MCF 10A (cell line): ENCODE measurements at regions not wholly inside any gene's neighbourhood (a gene's known extent, or its start where the extent isn't known, plus 50 kb on each side); places are given as distances from the start of the nearest gene placed in this dataset.
A peak's percentile ranks its signal among the peaks of the same experiment; 100 is the strongest.
"Not testable (repeated sequence)": the region's sequence is repeated elsewhere in the genome, so short reads cannot be mapped to it uniquely, and the experiment has no call there.

Experiments used
- BruUV-seq: library from RNA; stranded (reverse); fragments of 400-500 nt; replicated peaks from 2 replicates; lab custom pipeline; 2021; lab: Mats Ljungman, UMichigan
- CTCF ChIA-PET: fragments of 300-600 bp; sonication (Branson Sonifier 250); formaldehyde crosslinking; extraction: SDS; loops from one replicate; lab custom pipeline; 2021; ENCODE audit warnings: antibody characterized with exemption, inconsistent platforms; lab: Yijun Ruan, JAX
- POLR2A ChIA-PET: fragments of 300-600, 350-650 bp; sonication (Branson Sonifier 250); formaldehyde crosslinking; extraction: SDS; loops from one replicate; lab custom pipeline; 2020; ENCODE audit warnings: antibody characterized with exemption, inconsistent platforms; lab: Yijun Ruan, JAX
- DNase-seq: peaks from one replicate; pipeline ENCODE4 v3.0.0-alpha.2; 2018; ENCODE audit not compliant: unreplicated experiment
- H3K27ac Mint-ChIP-seq: one replicate; pipeline ENCODE4 v1.8.0; 2022; ENCODE audit warnings: mild to moderate bottlenecking, low read depth, mixed read lengths; ENCODE audit not compliant: unreplicated experiment
- H3K27me3 Mint-ChIP-seq: one replicate; pipeline ENCODE4 v1.8.0; 2022; ENCODE audit warnings: mixed read lengths; ENCODE audit not compliant: insufficient read depth, unreplicated experiment
- H3K36me3 Mint-ChIP-seq: one replicate; pipeline ENCODE4 v1.8.0; 2022; ENCODE audit warnings: mild to moderate bottlenecking, moderate library complexity, mixed read lengths; ENCODE audit not compliant: insufficient read depth, unreplicated experiment
- H3K4me1 Mint-ChIP-seq: one replicate; pipeline ENCODE4 v1.8.0; 2022; ENCODE audit warnings: mixed read lengths; ENCODE audit not compliant: insufficient read depth, unreplicated experiment
- H3K4me3 Mint-ChIP-seq: one replicate; pipeline ENCODE4 v1.8.0; 2022; ENCODE audit warnings: mild to moderate bottlenecking, moderate library complexity, mixed read lengths; ENCODE audit not compliant: unreplicated experiment
- H3K9me3 Mint-ChIP-seq: one replicate; pipeline ENCODE4 v1.8.0; 2022; ENCODE audit warnings: mixed read lengths; ENCODE audit not compliant: unreplicated experiment
- CTCF ChIP-seq: fragments of 200-600 bp; IDR thresholded peaks from one replicate; pipeline ENCODE4 v1.8.0; 2022; ENCODE audit warnings: antibody characterized with exemption, mild to moderate bottlenecking; ENCODE audit not compliant: unreplicated experiment
- intact Hi-C: fragments of 100-400 bp; cut with micrococcal nuclease; formaldehyde crosslinking; loops from 2 replicates; pipeline ENCODE4 v1.14.1; 2022

DNA sequence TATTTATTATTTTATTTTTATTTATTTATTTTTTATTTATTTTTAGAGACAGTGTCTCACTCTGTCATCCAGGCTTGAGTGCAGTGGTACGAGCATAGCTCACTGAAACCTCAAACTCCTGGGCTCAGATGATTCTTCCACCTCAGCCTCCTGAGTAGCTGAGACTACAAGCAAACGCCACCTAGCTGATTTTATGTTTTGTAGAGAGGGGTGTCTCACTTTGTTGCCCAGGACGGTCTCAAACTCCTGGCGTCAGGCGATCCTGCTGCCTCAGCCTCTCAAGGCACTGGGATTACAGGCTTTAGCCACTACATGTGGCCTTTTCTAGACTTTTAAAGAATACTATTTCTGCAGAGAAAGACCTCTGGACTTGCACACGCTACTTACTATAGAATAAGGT lies 61.3 kb upstream of the C1orf53 start:
- no peak overlapping the region for H3K27ac Mint-ChIP-seq
- POLR2A ChIA-PET = no interaction called here
- BruUV-seq = no TSS peak
- peaks cover 7% of the 10 kb centered on the region for H3K4me1 Mint-ChIP-seq
- H3K27me3 Mint-ChIP-seq = no peaks in the 10 kb centered on the region
- H3K9me3 Mint-ChIP-seq = no peaks in the 10 kb centered on the region
- no peak for TF ChIP-seq CTCF
- DNase-seq = no peak
- H3K36me3 Mint-ChIP-seq = no peaks in the 10 kb centered on the region
- CTCF ChIA-PET = interaction anchor here (0.9 to 3.2 kb wide), 5 partner anchors 8 to 160 kb away, joined by 3 to 15 read pairs (median 5); no protein-coding TSS in a partner anchor
- intact Hi-C loops = no loop called here
- H3K4me3 Mint-ChIP-seq = no peak overlapping the region

GRCh38 chr1:197839786-197840185 lies 62.6 kb upstream of the C1orf53 start:
- H3K36me3 Mint-ChIP-seq, H3K27me3 Mint-ChIP-seq, H3K9me3 Mint-ChIP-seq, intact Hi-C loops, H3K4me3 Mint-ChIP-seq, BruUV-seq, DNase-seq, H3K4me1 Mint-ChIP-seq: not testable (repeated sequence)
- ChIA-PET CTCF (interaction anchor here (1.1 to 3.2 kb wide), 4 partner anchors 9 to 58 kb away, joined by 3 to 15 read pairs (median 8); no protein-coding TSS in a partner anchor), POLR2A (interaction anchor here (0.6 to 0.9 kb wide), 2 partner anchors 56 to 832 kb away, joined by 3 to 4 read pairs; no protein-coding TSS in a partner anchor)
- peak overlapping the region; percentile 43 for H3K27ac Mint-ChIP-seq

GRCh38 chr1:197838836-197839235 lies 63.6 kb upstream of the DENND1B start:
- peak; percentile 85 for DNase-seq
- POLR2A ChIA-PET = interaction anchor here (0.7 to 1.0 kb wide), 6 partner anchors 13 to 415 kb away, joined by 3 to 4 read pairs (median 3); no protein-coding TSS in a partner anchor
- H3K27me3 Mint-ChIP-seq = no peaks in the 10 kb centered on the region
- H3K4me3 Mint-ChIP-seq = no peak overlapping the region
- peak overlapping the region; percentile 57 for H3K27ac Mint-ChIP-seq
- H3K4me1 Mint-ChIP-seq = peaks cover 7% of the 10 kb centered on the region
- BruUV-seq = no TSS peak
- H3K36me3 Mint-ChIP-seq = no peaks in the 10 kb centered on the region
- CTCF ChIA-PET = interaction anchor here (0.5 to 3.2 kb wide), 4 partner anchors 30 to 1531 kb away, joined by 3 to 15 read pairs (median 6); no protein-coding TSS in a partner anchor
- TF ChIP-seq CTCF = no peak
- intact Hi-C loops = no loop called here
- H3K9me3 Mint-ChIP-seq = no peaks in the 10 kb centered on the region

- ChIA-PET CTCF (interaction anchor here (0.6 kb wide), 1 partner anchor 196 kb away, joined by 3 read pairs; no protein-coding TSS in a partner anchor), POLR2A (interaction anchor here (0.6 to 1.0 kb wide), 3 partner anchors 65 to 582 kb away, joined by 3 to 4 read pairs (median 4); no protein-coding TSS in a partner anchor)
- H3K27ac Mint-ChIP-seq = peak overlapping the region; percentile 57
- BruUV-seq = no TSS peak
- no peak for TF ChIP-seq CTCF
- peak; percentile 11 for DNase-seq
- no peak overlapping the region for H3K4me3 Mint-ChIP-seq
- no peaks in the 10 kb centered on the region for H3K27me3 Mint-ChIP-seq
- peaks cover 7% of the 10 kb centered on the region for H3K4me1 Mint-ChIP-seq
- H3K36me3 Mint-ChIP-seq = no peaks in the 10 kb centered on the region
- intact Hi-C loops = no loop called here
- H3K9me3 Mint-ChIP-seq = no peaks in the 10 kb centered on the region
These were observed 62.6 kb upstream of the DENND1B start for GRCh38 chr1:197837911-197838310.

DNA sequence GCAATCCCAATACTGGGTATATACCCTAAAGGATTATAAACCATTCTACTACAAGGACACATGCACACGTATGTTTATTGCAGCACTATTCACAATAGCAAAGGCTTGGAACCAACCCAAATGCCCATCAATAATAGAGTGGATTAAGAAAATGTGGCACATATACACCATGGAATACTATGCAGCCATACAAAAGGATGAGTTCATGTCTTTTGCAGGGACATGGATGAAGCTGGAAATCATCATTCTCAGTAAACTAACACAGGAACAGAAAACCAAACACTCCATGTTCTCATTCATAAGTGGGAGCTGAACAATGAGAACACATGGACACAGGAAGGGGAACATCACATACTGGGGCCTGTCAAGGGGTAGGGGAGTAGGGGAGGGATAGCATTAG lies 61.1 kb upstream of the DENND1B start:
- ChIA-PET CTCF (interaction anchor here (0.6 kb wide), 1 partner anchor 1715 kb away, joined by 3 read pairs; no protein-coding TSS in a partner anchor), POLR2A (interaction anchor here (0.7 kb wide), 1 partner anchor 59 kb away, joined by 3 read pairs; no protein-coding TSS in a partner anchor)
- H3K27ac Mint-ChIP-seq, intact Hi-C loops, H3K4me3 Mint-ChIP-seq, H3K9me3 Mint-ChIP-seq, H3K36me3 Mint-ChIP-seq, BruUV-seq, H3K27me3 Mint-ChIP-seq, H3K4me1 Mint-ChIP-seq, DNase-seq: not testable (repeated sequence)

DNA sequence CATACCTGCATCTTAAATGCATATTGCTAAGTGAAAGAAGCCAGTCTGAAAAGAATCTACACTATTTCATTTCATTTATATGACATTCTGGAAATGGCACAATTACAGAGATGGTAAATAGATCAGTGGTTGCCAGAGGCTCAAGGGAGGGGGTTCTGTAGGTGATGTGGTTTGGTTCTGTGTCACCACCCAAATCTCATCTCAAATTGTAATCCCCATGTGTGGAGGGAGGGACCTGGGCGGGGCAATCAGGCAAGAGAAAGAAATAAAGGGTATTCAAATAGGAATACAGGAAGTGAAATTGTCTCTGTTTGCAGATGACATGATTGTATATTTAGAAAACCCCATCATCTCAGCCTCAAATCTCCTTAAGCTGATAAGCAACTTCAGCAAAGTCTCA lies 53.7 kb upstream of the DENND1B start:
- H3K4me1 Mint-ChIP-seq, H3K27me3 Mint-ChIP-seq, POLR2A ChIA-PET, H3K36me3 Mint-ChIP-seq, H3K27ac Mint-ChIP-seq, intact Hi-C loops, DNase-seq, BruUV-seq, H3K4me3 Mint-ChIP-seq, CTCF ChIA-PET, H3K9me3 Mint-ChIP-seq: not testable (repeated sequence)
